PC-9 (cell line): ENCODE measurements at regions not wholly inside any gene's neighbourhood (a gene's known extent, or its start where the extent isn't known, plus 50 kb on each side); places are given as distances from the start of the nearest gene placed in this dataset.

Experiments used
- BruUV-seq: library from RNA; stranded (reverse); fragments of 400-500 nt; replicated peaks from 2 replicates; lab custom pipeline; 2021; lab: Mats Ljungman, UMichigan
- CTCF ChIA-PET: fragments of 300-600 bp; sonication (Branson Sonifier 250); formaldehyde crosslinking; loops from one replicate; lab custom pipeline; 2022; ENCODE audit warnings: antibody characterized with exemption; lab: Charles Lee
- POLR2A ChIA-PET: fragments of 300-600 bp; sonication (Branson Sonifier 250); formaldehyde crosslinking; loops from one replicate; lab custom pipeline; 2022; ENCODE audit warnings: antibody characterized with exemption; ENCODE audit not compliant: unreplicated experiment; lab: Charles Lee
- DNase-seq, 2 experiments: peaks; one replicate each; pipeline versions ENCODE4 v3.0.0 to v3.0.0-alpha.2; 2015 to 2022; ENCODE audit warnings: mixed read lengths in 1 of 2
- H2AFZ ChIP-seq: fragments of 200-600 bp; sonication (generic); 2 replicates; pipeline ENCODE4 v1.8.1; 2017; ENCODE audit warnings: antibody characterized with exemption
- H3F3A ChIP-seq: fragments of 200-600 bp; sonication (generic); 2 replicates; pipeline ENCODE4 v1.8.1; 2017; ENCODE audit warnings: antibody characterized with exemption, mild to moderate bottlenecking, low read depth; ENCODE audit not compliant: insufficient read depth
- H3K27ac ChIP-seq: fragments of 200-600 bp; sonication (generic); 2 replicates; pipeline ENCODE4 v1.6.1; 2016; ENCODE audit warnings: mixed run types
- H3K27me3 ChIP-seq: fragments of 200-600 bp; sonication (generic); 2 replicates; pipeline ENCODE4 v1.6.1; 2016; ENCODE audit warnings: low read depth, mixed run types; ENCODE audit not compliant: insufficient read depth
- H3K36me3 ChIP-seq: fragments of 200-600 bp; sonication (generic); 2 replicates; pipeline ENCODE4 v1.6.1; 2016; ENCODE audit warnings: low read depth, mixed run types
- H3K4me1 ChIP-seq: fragments of 200-600 bp; sonication (generic); replicated peaks from 2 replicates; pipeline ENCODE4 v1.6.1; 2016; ENCODE audit warnings: mixed run types; ENCODE audit not compliant: insufficient read depth
- H3K4me2 ChIP-seq: fragments of 200-600 bp; sonication (generic); 2 replicates; pipeline ENCODE4 v1.6.1; 2017; ENCODE audit warnings: mixed run types
- H3K4me3 ChIP-seq: fragments of 200-600 bp; sonication (generic); 2 replicates; pipeline ENCODE4 v1.6.1; 2016; ENCODE audit warnings: mixed run types
- H3K79me2 ChIP-seq: fragments of 200-600 bp; sonication (generic); 2 replicates; pipeline ENCODE4 v1.6.1; 2017; ENCODE audit warnings: low read depth, mixed run types
- H3K9me2 ChIP-seq: fragments of 200-600 bp; sonication (generic); 2 replicates; pipeline ENCODE4 v1.8.1; 2017; ENCODE audit warnings: mild to moderate bottlenecking; ENCODE audit not compliant: insufficient read depth
- H3K9me3 ChIP-seq: fragments of 200-600 bp; sonication (generic); 2 replicates; pipeline ENCODE4 v1.8.1; 2016; ENCODE audit warnings: low read depth; ENCODE audit not compliant: insufficient read depth
- H4K20me1 ChIP-seq: fragments of 200-600 bp; sonication (generic); 2 replicates; pipeline ENCODE4 v1.8.1; 2017; ENCODE audit not compliant: insufficient read depth
- EZH2 ChIP-seq: fragments of 200-600 bp; sonication (generic); IDR thresholded peaks from 2 replicates; pipeline ENCODE4 v1.8.0; 2017; ENCODE audit warnings: antibody characterized with exemption, low read depth
- intact Hi-C: fragments of 100-400 bp; cut with micrococcal nuclease; formaldehyde crosslinking; loops from one replicate; pipeline ENCODE4 v1.10.0; 2022; ENCODE audit not compliant: unreplicated experiment
- TF ChIP-seq, protein P1 (sequence below): fragments of 200-600 bp; sonication (generic); conservative IDR thresholded peaks from 2 replicates; pipeline ENCODE4 v1.6.1; 2017; ENCODE audit warnings: mixed run types, antibody characterized with exemption, mild to moderate bottlenecking, moderate library complexity

DNA sequence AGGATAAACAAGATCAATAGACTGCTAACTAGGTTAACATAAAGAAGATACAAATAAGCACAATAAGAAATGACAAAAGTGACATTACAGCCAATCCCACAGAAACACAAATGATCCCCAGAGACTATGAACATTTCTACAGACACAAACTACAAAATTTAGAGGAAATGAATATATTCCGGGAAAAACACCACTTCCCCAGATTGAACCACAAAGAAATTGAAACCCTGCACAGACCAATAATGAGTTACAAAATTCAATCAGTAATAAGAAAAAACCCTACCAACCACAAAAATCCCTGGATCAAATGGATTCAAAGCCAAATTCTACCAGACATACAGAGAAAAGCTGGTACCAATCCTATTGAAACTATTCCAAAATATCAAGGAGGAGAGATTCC is 232.4 kb upstream of the RBMS1 start:
- no peak overlapping the region for H2AFZ ChIP-seq
- no peaks in the 10 kb centered on the region for H3K36me3 ChIP-seq
- H3K4me3 ChIP-seq, result no peak overlapping the region
- DNase-seq, result no peak
- H3K4me1 ChIP-seq, result no peaks in the 10 kb centered on the region
- intact Hi-C loops, result no loop called here
- H3K79me2 ChIP-seq, result no peaks in the 10 kb centered on the region
- H3K9me3 ChIP-seq, result no peaks in the 10 kb centered on the region
- TF ChIP-seq, protein P1, sequence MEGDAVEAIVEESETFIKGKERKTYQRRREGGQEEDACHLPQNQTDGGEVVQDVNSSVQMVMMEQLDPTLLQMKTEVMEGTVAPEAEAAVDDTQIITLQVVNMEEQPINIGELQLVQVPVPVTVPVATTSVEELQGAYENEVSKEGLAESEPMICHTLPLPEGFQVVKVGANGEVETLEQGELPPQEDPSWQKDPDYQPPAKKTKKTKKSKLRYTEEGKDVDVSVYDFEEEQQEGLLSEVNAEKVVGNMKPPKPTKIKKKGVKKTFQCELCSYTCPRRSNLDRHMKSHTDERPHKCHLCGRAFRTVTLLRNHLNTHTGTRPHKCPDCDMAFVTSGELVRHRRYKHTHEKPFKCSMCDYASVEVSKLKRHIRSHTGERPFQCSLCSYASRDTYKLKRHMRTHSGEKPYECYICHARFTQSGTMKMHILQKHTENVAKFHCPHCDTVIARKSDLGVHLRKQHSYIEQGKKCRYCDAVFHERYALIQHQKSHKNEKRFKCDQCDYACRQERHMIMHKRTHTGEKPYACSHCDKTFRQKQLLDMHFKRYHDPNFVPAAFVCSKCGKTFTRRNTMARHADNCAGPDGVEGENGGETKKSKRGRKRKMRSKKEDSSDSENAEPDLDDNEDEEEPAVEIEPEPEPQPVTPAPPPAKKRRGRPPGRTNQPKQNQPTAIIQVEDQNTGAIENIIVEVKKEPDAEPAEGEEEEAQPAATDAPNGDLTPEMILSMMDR, result no peak
- TF ChIP-seq EZH2, result no peak
- ChIA-PET CTCF (no interaction called here), POLR2A (no interaction called here)
- H3K27ac ChIP-seq, result no peak overlapping the region
- no peaks in the 10 kb centered on the region for H3K9me2 ChIP-seq
- no TSS peak for BruUV-seq
- H3F3A ChIP-seq, result no peaks in the 10 kb centered on the region
- no peak overlapping the region for H3K4me2 ChIP-seq
- H3K27me3 ChIP-seq, result no peaks in the 10 kb centered on the region
- no peaks in the 10 kb centered on the region for H4K20me1 ChIP-seq

DNA sequence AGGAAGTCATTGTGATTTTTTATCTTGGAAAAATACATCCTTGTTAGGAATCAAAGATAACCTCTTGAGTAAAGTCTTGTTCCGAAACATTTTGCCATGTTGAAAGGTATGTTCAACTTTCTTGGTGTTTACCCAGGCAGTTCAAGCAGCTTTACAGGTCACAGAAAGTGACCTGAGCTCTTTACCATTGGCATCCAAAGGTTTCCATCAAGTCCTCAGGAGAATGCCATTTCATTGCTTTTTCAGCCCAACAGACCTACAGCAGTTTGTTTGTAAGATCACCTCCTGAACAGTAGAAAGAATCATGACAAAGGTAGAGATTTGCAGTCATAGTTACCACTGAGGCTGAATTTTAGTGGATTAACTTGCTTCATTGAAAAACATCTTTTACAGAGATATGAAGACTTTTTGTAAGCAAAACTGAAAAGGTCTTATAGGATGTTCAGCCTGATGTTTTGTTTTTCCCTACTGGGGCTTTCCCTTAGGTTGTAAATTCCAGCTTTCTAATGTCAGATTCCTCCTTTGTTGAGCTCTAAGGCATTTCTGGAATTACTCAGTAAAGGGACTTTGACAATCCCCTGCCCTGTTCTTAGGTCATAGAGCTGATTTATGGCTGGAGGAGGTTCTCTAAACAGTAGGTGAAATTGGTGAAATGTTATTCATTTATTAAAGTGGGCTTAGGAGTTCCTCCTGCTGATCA is 236.8 kb upstream of the RBMS1 start:
- Histone ChIP-seq H3K4me1 (no peaks in the 10 kb centered on the region), H3K4me2 (no peak overlapping the region), H3K9me2 (no peaks in the 10 kb centered on the region), H3F3A (no peaks in the 10 kb centered on the region), H3K27me3 (no peaks in the 10 kb centered on the region), H3K4me3 (no peak overlapping the region), H4K20me1 (no peaks in the 10 kb centered on the region), H3K27ac (no peak overlapping the region), H3K9me3 (no peaks in the 10 kb centered on the region), H3K36me3 (no peaks in the 10 kb centered on the region), H3K79me2 (no peaks in the 10 kb centered on the region), H2AFZ (no peak overlapping the region)
- BruUV-seq, result no TSS peak
- intact Hi-C loops, result no loop called here
- no peak for DNase-seq
- ChIA-PET POLR2A (interaction anchor here (0.7 kb wide), 1 partner anchor 502 kb away, joined by 4 read pairs; no protein-coding TSS in a partner anchor), CTCF (interaction anchor here (0.6 kb wide), 1 partner anchor 232 kb away, joined by 3 read pairs; no protein-coding TSS in a partner anchor)
- TF ChIP-seq EZH2, result no peak
- TF ChIP-seq, protein P1, result no peak

DNA sequence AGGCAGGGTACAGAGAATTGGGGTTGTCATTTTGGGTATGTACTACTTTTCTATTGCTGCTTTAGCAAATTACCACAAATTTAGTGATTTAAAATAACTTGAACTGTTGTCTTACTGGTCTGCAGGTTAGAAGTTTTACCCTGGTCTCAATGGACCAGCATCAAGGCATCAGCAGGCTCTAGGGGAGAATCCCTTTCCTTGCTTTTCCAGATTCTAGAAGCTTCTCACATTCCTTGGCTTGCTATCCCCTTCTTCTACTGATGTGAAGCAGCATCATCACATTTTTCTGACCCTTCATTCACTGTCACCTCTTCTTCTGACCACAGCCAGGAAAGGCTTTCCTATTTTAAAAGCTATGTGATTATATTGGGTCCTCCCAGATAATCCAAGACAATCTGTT is 237.8 kb upstream of the RBMS1 start:
- TF ChIP-seq EZH2, result no peak
- TF ChIP-seq, protein P1, result no peak
- no peaks in the 10 kb centered on the region for H3K9me3 ChIP-seq
- no peaks in the 10 kb centered on the region for H3K79me2 ChIP-seq
- H3K27me3 ChIP-seq, result no peaks in the 10 kb centered on the region
- H3K4me2 ChIP-seq, result no peak overlapping the region
- H3K4me3 ChIP-seq, result no peak overlapping the region
- H3K27ac ChIP-seq, result no peak overlapping the region
- H3K36me3 ChIP-seq, result no peaks in the 10 kb centered on the region
- no peaks in the 10 kb centered on the region; the same call in 1 of the 2 replicates for H3K9me2 ChIP-seq
- no peaks in the 10 kb centered on the region for H4K20me1 ChIP-seq
- no peak for DNase-seq
- H2AFZ ChIP-seq, result no peak overlapping the region
- H3K4me1 ChIP-seq, result peaks cover 3% of the 10 kb centered on the region
- CTCF ChIA-PET, result no interaction called here
- no TSS peak for BruUV-seq
- POLR2A ChIA-PET, result no interaction called here
- 0 out of 2 replicates have a peak, but pooled peaks cover 1% of the 10 kb centered on the region for H3F3A ChIP-seq
- intact Hi-C loops, result no loop called here
